GM18907 (cell line): ENCODE measurements at regions not wholly inside any gene's neighbourhood (a gene's known extent, or its start where the extent isn't known, plus 50 kb on each side); places are given as distances from the start of the nearest gene placed in this dataset.
A peak's percentile ranks its signal among the peaks of the same experiment; 100 is the strongest.
"Not testable (repeated sequence)": the region's sequence is repeated elsewhere in the genome, so short reads cannot be mapped to it uniquely, and the experiment has no call there.

ENCODE experiments used
- ATAC-seq: cut with Tn5 transposase; IDR thresholded peaks from one replicate; pipeline ENCODE4 v1.9.1; 2021; ENCODE audit warnings: mild to moderate bottlenecking, moderate library complexity; ENCODE audit not compliant: unreplicated experiment

- no peak for ATAC-seq
Measured at GRCh38 chr1:219038398-219038797, 135.3 kb upstream of the LYPLAL1 start.

GRCh38 chr1:219039017-219039681, 134.5 kb upstream of the LYPLAL1 start:
- ATAC-seq = no peak

- no peak for ATAC-seq
Measured at GRCh38 chr1:219039682-219040154, 134.0 kb upstream of the LYPLAL1 start.

- ATAC-seq = no peak
Measured at GRCh38 chr1:219040291-219040690, 133.4 kb upstream of the LYPLAL1 start.

- ATAC-seq = no peak
Measured at GRCh38 chr1:219041141-219041540, 132.5 kb upstream of the LYPLAL1 start.

GRCh38 chr1:219041818-219042217, 131.9 kb upstream of the LYPLAL1 start:
- ATAC-seq = no peak

GRCh38 chr1:219042769-219043168, 130.9 kb upstream of the LYPLAL1 start:
- no peak for ATAC-seq

GRCh38 chr1:219045246-219045645, 128.4 kb upstream of the LYPLAL1 start:
- no peak for ATAC-seq

GRCh38 chr1:219049501-219049900, 124.2 kb upstream of the LYPLAL1 start:
- no peak for ATAC-seq

GRCh38 chr1:219050086-219050821, 123.4 kb upstream of the LYPLAL1 start:
- ATAC-seq = no peak

- no peak for ATAC-seq
Measured at GRCh38 chr1:219050822-219051125, 122.9 kb upstream of the LYPLAL1 start.

GRCh38 chr1:219051547-219051946, 122.1 kb upstream of the LYPLAL1 start:
- ATAC-seq = no peak

- ATAC-seq = no peak
Measured at GRCh38 chr1:219058891-219059820, 114.5 kb upstream of the LYPLAL1 start.

GRCh38 chr1:219060798-219061197, 112.9 kb upstream of the LYPLAL1 start:
- no peak for ATAC-seq

GRCh38 chr1:219062161-219062560, 111.5 kb upstream of the LYPLAL1 start:
- no peak for ATAC-seq

- no peak for ATAC-seq
Measured at GRCh38 chr1:219066098-219066497, 107.6 kb upstream of the LYPLAL1 start.

GRCh38 chr1:219066631-219067349, 106.9 kb upstream of the LYPLAL1 start:
- ATAC-seq = peak; percentile 53

- ATAC-seq = no peak
Measured at GRCh38 chr1:219067350-219067712, 106.3 kb upstream of the LYPLAL1 start.

GRCh38 chr1:219070395-219070794, 103.3 kb upstream of the LYPLAL1 start:
- not testable (repeated sequence) for ATAC-seq

- no peak for ATAC-seq
Measured at GRCh38 chr1:219071209-219071608, 102.5 kb upstream of the LYPLAL1 start.

GRCh38 chr1:219072329-219072728, 101.3 kb upstream of the LYPLAL1 start:
- ATAC-seq = no peak
